Right renal cortex interstitium (tissue), 3 donors: ENCODE measurements at regions not wholly inside any gene's neighbourhood (a gene's known extent, or its start where the extent isn't known, plus 50 kb on each side); places are given as distances from the start of the nearest gene placed in this dataset.

Experiments
- DNase-seq, 3 donors: peaks; one replicate each; pipeline ENCODE4 v3.0.0-alpha.2; 2013; ENCODE audit warnings: low read depth in 3 of 3, low spot score in 2 of 3

GRCh38 chr20:50386641-50386960 is 123.6 kb upstream of the PTPN1 start:
- DNase-seq = no peak

GRCh38 chr20:50387218-50387995 is 122.8 kb upstream of the PTPN1 start:
- DNase-seq = no peak

DNA sequence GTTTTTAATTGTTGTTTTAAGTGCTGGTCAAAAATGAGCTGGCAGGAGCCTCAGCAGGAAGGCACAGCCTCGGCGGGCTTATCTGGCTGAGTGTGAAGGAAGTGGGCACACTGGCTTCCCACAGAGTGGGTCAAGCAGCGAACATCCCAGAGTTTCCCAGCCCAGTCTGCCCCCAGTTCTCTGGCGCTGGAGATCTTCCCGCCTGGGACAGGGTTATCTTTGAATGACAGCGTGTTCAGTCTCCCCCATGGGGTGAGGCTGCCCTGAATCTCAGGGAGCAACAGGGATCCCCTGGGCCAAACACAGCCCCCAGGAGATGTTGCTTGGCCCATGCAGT is 122.2 kb upstream of the PTPN1 start:
- DNase-seq = no peak

DNA sequence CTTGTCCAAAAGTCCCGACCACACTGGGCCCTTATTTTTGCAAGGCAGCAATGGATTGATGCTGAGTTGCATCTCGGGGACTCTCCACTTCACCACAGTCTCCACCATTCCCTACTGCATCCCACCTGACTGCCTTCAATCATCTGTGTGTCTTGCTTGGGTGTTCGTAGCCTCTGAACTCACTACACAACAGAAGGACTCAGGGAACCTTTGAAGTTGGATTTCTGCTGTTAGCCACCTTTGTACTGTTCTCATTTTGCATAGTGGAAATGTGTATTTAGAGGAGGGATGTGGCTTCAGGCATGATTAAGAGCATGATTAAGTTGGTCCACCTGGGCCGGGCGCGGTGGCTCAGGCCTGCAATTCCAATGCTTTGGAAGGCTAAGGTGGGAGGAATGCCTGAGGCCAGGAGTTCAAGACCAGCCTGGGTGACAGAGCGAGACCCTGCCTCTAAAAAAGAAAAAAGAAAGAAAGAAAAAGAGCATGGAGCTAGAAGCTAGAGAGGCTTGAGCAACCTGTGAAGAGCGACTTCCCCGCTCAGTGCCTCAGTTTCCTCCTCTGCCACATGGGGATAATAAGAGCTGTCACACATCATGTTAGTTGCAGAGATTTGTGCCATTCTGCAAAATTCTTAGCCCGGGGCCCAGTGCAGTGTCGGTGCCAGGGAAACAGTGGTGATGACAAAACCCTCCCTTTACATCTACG is 121.3 kb upstream of the PTPN1 start:
- DNase-seq = no peak

- DNase-seq = no peak
Observed at GRCh38 chr20:50389438-50389807, 120.8 kb upstream of the PTPN1 start.

GRCh38 chr20:50389808-50390684 is 120.1 kb upstream of the PTPN1 start:
- no peak for DNase-seq

DNA sequence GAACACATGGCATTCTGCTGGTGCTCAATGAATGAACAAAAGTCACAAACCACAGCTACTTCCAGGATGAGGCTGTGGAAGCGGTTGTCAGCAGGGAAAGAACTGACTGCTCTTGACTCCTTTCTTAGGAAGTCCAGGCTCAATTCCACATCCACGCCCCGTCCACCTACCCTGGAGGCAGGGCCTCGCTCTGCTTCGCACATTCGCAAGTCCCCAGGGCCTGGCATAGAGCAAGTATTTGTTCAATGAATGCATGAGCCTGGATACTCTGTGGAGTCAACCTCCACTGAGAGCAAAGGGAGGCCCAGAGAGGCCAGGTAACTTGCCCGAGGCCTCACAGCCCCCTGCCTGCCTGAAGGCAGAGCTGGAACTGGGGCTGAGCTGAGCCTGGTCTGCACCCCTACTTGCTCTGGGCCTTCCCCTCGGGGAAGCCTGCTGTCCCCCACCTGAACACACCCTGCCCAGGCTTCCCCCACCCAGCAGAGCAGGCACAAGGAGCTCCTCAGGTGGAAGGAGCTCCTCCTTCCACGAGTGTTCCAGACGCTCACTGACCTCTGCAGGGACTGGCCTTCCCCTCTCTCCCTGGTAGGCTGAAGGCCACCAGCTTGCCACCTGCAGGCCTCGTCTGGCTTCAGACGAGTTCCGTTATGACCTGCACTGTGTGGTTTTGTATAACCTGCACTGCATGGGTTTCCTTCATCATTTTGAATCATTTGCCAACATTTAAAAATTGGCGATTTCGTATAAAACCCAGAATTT is 119.3 kb upstream of the PTPN1 start:
- DNase-seq = no peak

- no peak for DNase-seq
Observed at GRCh38 chr20:50391444-50392137, 118.6 kb upstream of the PTPN1 start.

GRCh38 chr20:50392138-50392866 is 117.9 kb upstream of the PTPN1 start:
- DNase-seq = no peak

DNA sequence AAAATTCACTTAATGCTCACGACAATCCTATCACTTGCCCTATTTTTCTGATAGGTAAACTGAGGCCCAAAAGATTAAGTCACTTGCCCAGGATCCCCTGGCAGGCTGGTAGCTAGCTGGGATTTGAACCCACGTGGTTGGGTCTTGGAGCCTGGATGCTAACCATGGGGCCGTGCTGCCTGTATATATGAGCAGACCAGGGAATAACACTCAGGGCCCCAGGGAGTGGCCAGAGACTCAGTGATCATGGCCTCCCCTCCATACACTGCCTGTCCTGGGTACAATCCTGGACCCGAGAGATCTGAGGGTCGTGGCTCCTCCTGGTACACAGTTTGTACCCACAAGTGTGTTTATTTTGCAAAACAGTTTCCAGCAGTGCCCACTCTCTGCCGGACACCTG is 116.9 kb upstream of the PTPN1 start:
- DNase-seq = no peak

GRCh38 chr20:50393990-50394561 is 116.1 kb upstream of the PTPN1 start:
- DNase-seq = no peak

DNA sequence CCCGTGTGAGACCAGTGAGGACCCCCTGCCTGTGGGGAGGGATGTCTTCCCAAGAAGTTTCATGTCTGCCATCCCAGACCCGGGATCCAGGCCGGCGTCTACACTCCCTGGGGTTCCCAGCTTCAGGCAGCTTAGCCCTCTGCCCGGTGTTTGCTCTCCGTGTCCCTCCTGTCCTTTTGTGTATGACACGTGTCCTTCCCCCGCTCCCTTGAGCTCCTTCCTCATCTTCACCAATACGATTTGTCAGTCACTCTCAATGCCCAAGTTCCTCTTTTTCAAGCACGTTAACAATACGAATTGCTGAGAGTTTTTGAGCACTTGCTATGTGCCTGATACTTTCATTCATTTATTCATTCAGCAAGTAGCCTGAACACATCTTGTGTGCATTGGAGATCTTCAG is 115.6 kb upstream of the PTPN1 start:
- DNase-seq = no peak

DNA sequence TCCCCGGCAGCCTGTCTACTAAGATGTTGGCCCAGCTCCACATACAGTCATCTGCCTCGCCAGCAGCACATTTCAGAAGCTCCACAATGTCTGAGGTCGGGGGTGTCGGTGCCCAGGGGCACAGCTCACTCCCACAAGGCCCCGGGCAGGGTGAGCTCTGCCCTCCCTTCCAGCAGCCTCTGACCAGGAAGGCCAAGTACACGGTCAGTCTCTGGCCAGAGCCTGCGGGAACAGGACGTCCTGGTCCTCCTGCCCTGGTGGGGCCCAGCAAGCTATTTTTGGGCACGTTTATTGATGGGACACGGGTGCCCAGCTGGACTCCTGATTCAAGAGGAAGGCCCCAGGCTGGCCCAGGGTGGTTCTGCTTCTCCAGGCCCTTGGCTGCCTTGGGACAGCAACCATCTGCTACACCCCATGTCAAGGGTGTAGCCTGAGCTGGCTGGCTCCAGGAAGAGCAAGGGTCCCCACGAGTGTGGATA is 114.9 kb upstream of the PTPN1 start:
- DNase-seq = no peak

DNA sequence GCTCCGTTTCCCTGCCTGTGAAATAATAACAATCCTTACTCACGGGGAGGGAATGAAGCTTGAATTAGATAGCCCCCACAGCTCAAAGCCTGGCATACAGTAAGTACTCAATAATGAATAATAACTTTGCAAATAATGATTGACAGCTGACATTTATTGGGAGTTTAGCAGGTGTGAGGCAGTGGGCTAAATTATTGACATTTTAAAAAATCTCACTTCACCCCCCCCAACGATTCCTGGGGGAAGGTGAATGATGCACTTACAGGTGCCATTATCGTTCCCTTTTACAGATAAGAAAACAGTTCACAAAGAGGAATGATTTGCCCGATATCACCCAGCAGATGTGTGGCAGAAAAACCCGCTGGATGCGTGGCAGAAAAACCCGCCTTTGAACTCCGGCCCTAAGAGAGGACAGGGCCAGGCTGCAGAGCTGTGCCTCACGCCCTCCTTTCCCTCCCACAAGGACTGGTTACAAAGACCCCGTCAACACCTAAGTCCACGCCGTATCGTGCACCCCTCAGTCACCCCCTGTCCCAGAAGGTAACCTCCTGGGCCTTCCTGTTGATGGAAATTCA is 114.2 kb upstream of the PTPN1 start:
- DNase-seq = no peak

DNA sequence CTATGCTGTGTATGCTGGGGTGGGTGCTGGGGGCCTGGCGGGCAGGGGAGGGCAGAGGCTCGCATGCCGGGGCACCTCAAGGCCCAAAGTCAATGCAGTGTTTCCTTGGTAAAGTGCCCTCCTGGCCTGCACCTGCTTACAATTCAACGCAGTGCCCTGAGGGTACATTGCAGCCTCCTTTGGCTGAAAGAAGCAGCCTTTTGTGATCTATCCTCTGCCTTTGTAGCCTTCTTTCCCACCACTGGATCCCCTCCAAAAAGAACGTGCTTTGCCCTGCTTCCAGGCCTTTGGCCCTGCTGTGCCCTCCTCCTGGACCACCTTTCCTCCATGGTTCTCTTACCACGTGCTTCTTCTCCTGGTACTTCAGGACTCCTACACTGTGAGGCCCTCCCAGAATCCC is 113.6 kb upstream of the PTPN1 start:
- no peak for DNase-seq

DNA sequence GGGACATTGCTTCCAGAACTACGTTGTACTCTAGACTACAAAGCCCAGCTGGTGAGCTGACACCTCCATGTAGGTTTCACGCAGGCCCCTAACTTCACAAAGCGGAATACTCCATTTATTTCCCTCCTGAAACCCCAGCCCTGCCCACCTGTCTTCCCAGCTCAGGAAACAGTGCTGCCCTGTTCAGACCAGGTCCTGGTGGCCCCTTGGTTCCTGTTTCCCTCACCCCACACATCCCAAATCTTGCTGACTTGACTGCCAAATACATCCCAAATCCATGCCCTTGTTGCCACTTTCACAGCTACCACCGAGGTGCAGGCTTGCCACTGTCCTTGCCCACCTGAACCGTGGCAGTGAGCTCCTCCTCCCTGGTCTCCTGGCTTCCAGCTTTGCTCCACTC is 113.1 kb upstream of the PTPN1 start:
- no peak for DNase-seq

DNA sequence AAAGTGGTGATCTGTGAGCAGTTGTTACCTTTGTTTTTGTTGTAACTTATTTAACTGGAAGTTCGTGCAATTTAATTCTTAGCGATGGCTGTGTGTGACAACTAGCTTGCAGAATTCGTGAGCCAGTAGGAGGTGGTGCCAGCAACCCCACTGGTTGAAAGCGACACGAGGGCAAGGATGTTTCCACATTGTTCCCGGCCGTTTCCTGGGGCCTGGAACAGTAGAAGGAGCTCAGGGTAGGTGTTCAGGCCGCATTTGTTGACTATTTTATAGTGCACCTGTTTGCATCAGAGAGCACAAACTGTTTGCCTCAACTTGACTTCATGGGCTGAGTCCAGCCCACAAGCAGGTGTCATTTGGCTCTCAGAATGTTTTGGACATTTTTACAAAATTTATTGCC is 112.1 kb upstream of the PTPN1 start:
- no peak for DNase-seq

DNA sequence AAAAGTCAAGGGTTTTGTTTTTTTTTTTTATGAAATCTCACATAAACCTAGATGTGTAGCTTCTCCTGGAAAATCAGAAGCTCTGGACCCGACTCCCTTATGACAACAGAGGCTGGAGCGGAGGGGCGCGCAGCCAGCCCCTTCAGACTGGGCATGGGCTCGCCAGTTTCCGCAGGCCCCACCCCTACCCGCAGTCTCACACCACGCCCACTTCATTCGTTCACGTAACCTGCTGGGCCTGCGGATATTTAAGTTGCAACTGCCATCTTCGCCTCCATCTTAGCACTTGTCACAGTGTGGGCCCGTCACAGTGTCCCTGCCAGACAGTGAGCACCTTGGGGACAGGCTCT is 111.7 kb upstream of the PTPN1 start:
- no peak for DNase-seq
